Erythroblast (primary cell): ENCODE measurements at regions not wholly inside any gene's neighbourhood (a gene's known extent, or its start where the extent isn't known, plus 50 kb on each side); places are given as distances from the start of the nearest gene placed in this dataset.

Experiments used
- DNase-seq, 2 experiments: peaks; one replicate each; lab custom pipeline; 2025; lab: John Stamatoyannopoulos, UW
- GATA1 ChIP-seq: IDR thresholded peaks from 2 replicates; pipeline ENCODE4 v1.6.1; 2011; ENCODE audit warnings: low read depth, mild to moderate bottlenecking, control low read depth, low read length, moderate library complexity
- POLR2A ChIP-seq: IDR thresholded peaks from 2 replicates; pipeline ENCODE4 v1.6.1; 2011; ENCODE audit warnings: mild to moderate bottlenecking, low read length

DNA sequence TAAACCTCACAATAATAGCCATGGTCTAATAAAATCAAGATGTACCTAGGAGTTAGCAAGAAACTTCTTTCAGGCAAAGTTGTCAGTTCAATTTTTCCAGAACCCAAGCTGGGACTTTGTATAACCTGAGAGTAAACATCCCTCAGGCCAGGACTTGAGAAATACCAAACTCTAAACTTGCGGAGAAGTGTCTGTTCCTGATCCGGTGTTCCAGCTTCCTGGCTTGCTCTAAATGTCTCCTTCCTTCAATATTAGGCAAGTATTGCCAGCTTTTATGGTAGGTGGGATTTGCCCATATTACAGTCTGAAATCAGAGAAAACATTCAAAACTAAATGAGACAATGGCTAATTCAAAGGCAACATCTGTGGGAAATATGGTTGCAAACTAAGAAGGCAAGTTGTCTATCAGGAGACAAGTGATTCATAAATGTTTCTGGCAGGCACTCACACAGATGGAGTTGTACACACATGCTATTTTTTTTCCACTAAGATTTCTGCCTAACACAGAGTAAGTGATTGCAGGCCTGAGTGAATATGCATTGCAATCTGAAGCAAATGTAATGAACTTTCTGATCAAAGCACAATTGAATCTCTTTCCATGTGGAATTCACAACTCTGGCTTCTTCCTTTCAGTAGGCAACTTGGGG, 88.3 kb upstream of the COL8A1 start:
- DNase-seq: no peak
- TF ChIP-seq POLR2A (no peak), GATA1 (no peak)

DNA sequence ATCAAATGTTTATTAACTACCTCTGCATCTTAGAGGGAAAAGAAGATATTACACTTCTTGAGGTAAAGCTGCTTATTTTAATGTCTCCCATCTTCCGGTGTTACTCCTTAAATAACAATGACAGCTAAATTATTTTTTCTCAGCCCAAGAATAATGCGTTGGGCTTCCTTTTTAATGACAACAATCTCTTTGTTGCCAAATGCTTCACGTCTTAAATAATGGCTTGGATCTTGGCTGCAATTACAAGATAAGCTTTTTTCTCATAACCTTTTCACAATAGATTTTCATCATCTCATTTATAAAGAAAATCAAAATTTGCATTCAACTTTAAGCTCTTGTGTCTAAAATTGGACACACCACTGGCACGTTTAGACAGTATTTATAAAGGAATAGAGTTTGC, 89.2 kb upstream of the COL8A1 start:
- DNase-seq: no peak
- TF ChIP-seq POLR2A: no peak
- no peak for TF ChIP-seq GATA1

DNA sequence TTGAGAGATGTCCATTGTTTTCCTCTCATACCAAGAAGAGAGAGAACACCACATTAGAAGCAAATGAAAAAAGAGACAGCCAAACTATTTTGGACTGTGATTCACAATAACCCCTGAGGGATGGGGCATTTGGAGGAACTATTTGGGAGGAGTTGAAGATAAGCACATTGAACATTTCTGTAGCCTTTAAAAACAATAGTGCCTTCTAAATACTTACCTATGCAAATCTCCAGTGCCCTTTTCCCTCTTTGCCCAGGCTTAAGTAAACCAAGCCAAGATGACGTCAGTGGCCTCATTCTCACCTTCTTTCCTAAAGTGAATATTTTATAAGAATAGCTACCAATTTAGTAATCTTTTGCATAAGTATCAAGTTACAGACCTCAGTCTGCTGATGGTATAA, 89.7 kb upstream of the COL8A1 start:
- DNase-seq: no peak
- TF ChIP-seq GATA1 (no peak), POLR2A (no peak)

DNA sequence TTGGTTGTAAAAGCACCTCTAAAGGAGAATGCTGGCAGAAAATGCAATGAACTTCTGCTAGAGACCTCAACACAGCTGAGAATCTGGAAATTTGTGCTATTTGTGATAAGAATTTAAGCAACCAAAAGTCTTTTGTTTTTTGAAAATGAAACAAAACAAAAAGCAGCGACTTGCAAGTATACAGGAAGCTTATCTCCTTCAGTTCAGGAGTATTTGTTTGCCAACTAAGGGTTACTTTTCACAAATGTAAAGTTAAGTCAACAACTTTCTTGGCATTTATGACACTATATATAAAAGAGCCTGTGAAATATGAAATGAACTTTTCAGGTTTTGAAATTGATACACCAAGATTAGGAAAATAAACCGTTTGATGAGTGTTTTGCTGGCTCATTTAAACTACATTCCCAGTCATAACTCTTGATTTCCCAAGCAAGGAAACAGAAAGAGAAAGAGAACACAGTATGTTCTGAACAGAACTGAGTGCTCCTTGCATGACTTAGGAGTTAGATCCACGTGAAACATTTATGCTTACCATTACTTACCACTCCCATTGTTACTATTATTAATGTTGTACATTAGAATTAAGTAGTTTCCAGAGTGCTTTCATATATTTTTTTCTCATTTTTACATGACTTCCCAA, 92.3 kb upstream of the COL8A1 start:
- DNase-seq: no peak
- no peak for TF ChIP-seq GATA1
- no peak for TF ChIP-seq POLR2A

DNA sequence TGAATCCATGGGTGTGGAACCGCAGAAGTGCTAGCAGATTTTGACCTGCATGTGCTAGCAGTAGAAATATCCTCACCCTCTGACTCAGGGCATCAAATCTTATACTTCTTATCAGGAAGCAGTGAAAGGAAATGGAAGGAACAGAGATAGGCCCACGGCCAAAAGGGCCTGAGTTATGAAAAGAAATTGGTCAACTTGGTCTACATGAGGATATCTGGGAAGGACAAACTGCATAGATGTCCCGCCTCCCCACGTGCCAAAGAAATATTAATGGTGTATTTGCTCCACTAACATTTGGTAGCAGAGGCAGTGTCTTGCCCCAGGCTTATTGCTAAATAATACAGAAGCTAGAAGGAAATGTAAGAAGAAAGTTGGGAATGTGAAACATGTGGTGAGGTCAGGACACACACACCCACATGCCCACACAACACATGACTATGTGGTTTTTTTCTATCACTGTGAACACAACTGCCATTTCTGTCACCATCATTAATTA, 93.6 kb upstream of the COL8A1 start:
- TF ChIP-seq POLR2A (no peak), GATA1 (no peak)
- no peak for DNase-seq

DNA sequence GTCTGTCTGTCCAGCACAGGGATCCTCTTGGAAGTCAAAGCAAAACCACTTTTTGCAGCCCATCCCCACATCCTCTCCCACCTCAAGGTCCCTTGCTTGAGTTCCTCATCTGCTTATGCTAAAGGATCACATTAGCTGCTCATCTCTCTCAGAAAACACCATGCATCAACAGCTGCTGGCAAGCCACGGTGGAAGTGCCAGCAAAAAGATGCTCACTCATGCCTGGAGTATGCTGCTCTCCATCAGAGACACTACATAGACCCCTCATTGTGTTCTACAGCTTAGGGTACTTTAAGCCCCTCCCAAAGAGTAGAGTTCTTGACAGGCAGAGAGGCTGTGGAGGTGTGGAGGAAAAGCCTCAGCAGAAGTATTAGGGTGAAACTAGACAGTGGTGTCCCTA, 94.6 kb upstream of the COL8A1 start:
- DNase-seq: no peak
- TF ChIP-seq GATA1: no peak
- TF ChIP-seq POLR2A: no peak

DNA sequence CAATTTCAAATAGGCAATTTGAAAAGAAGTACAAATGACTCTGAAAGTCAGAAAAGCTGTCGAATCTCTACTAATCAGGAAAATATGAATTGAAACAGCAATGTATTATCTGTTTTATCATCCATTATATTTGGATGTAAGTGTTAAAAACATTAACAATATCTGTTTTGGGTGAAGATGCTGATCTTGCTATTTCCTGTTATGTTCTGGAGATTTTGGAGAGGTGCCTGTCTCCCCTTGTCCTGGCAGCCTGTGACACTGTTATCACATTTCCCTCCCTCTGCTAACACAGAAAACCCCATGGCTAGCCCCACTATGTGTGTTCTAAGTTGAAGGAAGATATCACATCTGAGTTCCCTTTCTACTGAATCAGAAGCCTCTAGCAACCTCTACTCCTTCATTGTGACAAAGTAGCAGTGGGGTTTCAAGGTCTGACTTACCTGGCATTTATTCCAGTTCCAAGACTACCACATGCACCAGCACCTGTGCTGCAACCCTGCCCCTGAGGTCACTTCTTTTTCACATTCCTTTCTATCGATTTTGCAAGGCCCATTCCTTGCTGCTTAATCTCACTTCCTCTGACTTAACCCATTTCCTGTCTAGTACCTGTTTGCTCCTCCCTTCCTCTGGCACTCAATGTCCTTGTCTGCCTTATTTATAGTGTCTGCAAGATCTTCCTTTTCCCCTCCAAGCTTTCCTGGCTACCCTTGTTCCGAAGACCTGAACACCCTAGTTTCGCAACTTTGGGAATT, 95.5 kb upstream of the COL8A1 start:
- no peak for DNase-seq
- TF ChIP-seq POLR2A (no peak), GATA1 (no peak)

DNA sequence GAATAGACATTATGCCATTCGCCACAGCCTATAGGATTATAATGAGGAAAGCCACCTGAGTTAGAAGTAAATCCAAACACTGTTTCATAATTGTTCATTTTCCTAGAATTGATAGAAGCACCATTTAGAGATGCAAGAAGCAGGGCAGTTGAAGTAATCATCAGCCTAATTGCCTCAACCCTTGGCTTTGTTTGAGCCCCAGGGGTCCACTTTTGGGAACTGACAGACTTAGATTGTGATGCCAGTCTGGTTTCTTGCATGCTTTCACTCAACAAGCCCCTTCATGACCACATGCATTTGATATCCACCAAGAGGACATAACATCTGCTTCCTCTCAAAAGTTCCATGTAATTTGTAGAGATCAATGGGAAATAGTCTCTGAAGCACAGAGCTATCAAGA, 97.2 kb upstream of the COL8A1 start:
- TF ChIP-seq GATA1 (no peak), POLR2A (no peak)

DNA sequence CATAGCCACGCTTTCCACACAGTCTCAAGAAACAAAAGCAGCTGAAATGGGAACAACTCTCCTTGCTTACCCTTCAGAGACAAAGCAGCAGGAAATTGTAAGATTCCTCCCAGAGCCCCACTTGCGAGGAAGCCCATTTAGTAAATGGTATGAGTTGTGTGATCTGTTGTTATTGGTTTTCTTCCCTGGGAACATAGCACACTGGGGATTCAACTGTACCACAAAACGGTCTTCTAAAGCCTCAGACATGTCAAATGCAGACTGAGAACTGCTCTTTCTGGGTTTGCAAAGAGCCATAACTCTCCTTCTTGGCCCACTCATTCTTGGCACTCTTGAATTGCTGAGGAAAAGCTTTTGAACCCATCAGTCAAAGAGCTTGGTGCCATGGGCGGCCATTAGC, 101.0 kb upstream of the COL8A1 start:
- DNase-seq: no peak
- TF ChIP-seq GATA1 (no peak), POLR2A (no peak)

More for the DNA sequence above, 97.2 kb upstream of the COL8A1 start:
- DNase-seq: no peak

DNA sequence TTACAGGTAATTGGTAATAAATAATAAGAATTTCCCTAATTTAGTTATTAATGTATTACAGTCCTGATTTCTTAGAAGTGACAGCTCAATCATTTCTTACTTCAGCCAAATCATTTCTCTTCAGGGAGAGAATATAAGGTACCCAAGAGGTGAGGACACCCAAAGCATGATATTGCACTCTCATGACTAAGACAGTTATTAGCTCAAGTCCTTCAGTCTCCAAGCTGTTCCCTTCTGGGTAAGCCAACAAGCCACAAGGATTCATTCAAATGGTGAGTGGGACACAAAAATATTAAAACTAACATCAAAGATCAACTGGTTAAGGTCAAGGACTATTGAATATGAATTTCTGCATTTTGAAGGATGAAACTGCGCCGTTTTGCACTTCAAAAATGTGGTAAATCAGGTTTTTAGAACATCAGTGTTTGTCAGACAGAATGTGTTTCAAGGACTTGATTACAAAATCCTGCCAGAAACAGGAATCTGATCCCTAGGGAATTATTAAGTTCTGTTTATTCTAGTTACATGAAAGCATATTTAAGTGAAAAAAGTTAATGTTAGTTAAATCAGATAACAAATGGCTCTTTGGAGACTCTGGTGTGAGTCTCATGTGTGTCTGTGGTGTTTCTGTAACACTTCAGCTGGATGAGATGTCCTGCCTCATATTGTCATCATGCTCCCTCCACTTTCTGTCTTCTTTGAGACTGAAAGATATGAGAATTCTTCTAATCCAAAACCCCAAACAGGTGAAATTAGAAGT, 101.7 kb upstream of the COL8A1 start:
- TF ChIP-seq POLR2A: no peak
- TF ChIP-seq GATA1: no peak

DNA sequence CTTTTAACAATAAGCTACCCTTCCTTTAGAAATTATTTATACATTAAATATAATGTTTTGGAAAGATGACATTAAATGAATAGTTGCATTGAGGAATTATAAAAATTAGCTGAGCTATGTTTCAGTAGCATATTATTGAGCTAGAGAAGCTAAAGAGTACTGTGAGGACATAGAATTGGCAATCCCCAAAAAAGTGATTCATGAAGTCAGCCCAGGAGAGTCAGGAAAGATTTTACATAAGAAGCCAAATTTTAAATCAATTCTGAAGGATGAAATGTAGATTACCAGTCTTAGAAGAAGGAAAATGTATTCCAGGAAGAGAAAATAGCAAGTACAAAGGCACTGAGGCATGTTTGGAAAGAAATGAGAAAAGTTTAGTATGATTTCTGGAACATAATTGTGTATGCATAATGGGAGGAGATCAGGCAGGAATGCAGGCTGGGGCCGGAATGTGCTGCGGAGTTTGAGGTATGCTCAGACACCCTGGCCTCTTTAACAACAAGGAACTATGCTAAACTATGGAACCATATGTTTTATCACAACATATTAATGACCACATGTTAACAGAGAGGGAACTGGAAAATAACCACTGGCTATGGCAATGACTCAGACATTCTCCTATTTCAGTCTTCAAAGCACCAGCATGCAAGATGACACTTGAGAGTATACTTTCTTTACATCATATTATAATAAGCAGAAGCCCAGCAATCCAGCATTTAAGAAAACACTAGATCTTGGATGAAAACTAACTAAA, 103.3 kb upstream of the COL8A1 start:
- no peak for DNase-seq
- TF ChIP-seq POLR2A (no peak), GATA1 (no peak)

More for the DNA sequence above, 101.7 kb upstream of the COL8A1 start:
- DNase-seq: no peak

DNA sequence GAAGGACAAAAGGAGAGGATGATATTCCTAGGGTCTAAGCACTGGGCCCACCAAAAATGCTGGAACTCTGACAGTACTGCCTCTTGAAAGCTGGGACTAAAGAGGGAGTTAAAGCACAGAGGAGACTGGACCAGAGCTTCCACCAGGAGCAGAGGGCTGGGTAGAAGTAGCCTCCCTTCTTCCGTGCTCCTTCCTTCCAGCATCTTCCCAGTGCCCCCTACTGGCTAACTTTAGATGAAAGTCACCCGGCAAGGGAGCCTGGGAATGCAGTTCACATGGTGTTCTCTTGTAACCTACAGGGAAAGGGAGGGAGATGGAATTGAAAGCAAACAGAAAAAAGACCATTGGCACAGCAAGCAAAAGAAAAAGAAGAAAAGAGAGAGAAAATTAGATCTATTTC, 106.1 kb upstream of the COL8A1 start:
- peak; percentile 29 to 51 for DNase-seq
- TF ChIP-seq POLR2A (no peak), GATA1 (no peak)

DNA sequence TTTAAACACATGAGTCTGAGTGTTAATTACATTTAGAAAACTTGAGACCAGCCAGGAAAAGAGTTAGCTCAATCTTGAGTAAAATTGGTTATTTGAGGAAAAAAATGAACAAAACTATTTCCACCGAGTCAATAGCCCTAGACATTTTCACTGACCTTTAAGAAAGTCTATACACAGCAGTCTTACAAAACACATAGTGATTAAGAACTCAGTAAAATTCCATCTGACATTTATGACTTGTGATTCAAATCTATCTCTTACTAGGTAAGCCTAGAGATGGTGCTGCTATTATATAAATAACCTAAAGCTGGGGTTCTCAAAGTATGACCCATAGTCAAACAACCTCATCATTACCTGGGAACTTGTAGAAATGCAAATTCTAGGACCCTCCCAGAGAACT, 109.1 kb upstream of the COL8A1 start:
- TF ChIP-seq POLR2A (no peak), GATA1 (no peak)
- no peak for DNase-seq
